SK-N-SH treated with all-trans-retinoic acid at 6 μM for 48 hours (cell line): ENCODE measurements at regions not wholly inside any gene's neighbourhood (a gene's known extent, or its start where the extent isn't known, plus 50 kb on each side); places are given as distances from the start of the nearest gene placed in this dataset.

Experiments used
- ARNTL ChIP-seq: fragments of 450-650 bp; formaldehyde crosslinking; IDR thresholded peaks from 2 replicates; pipeline ENCODE4 v1.5.0; 2020; ENCODE audit warnings: low read depth, mild to moderate bottlenecking, moderate library complexity, borderline replicate concordance
- ISL1 ChIP-seq: fragments of 250-450 bp; sonication (Bioruptor Pico); IDR thresholded peaks from 2 replicates; pipeline ENCODE4 v2.1.2; 2022; ENCODE audit warnings: mild to moderate bottlenecking, moderate library complexity
- OSR1 ChIP-seq: fragments of 250-450 bp; sonication (Bioruptor Pico); IDR thresholded peaks from 2 replicates; pipeline ENCODE4 v1.8.0; 2022; ENCODE audit warnings: moderate library complexity, mild to moderate bottlenecking, inconsistent platforms
- ZFP3 ChIP-seq: fragments of 250-450 bp; sonication (Bioruptor Pico); IDR thresholded peaks from 2 replicates; pipeline ENCODE4 v1.5.0; 2020; ENCODE audit warnings: mild to moderate bottlenecking, moderate library complexity
- ZFP30 ChIP-seq: fragments of 450-650 bp; formaldehyde crosslinking; IDR thresholded peaks from 2 replicates; pipeline ENCODE4 v1.5.0; 2022; ENCODE audit warnings: mild to moderate bottlenecking, moderate library complexity
- TF ChIP-seq, protein P1 (sequence below): fragments of 250-450 bp; sonication (Bioruptor Pico); IDR thresholded peaks from 2 replicates; pipeline ENCODE4 v1.8.0; 2020; ENCODE audit warnings: mild to moderate bottlenecking, moderate library complexity, borderline replicate concordance
- TF ChIP-seq, protein P2 (sequence below): fragments of 250-450 bp; sonication (Bioruptor Pico); IDR thresholded peaks from 2 replicates; pipeline ENCODE4 v1.8.0; 2021; ENCODE audit warnings: low read depth, mild to moderate bottlenecking, moderate library complexity, borderline replicate concordance

DNA sequence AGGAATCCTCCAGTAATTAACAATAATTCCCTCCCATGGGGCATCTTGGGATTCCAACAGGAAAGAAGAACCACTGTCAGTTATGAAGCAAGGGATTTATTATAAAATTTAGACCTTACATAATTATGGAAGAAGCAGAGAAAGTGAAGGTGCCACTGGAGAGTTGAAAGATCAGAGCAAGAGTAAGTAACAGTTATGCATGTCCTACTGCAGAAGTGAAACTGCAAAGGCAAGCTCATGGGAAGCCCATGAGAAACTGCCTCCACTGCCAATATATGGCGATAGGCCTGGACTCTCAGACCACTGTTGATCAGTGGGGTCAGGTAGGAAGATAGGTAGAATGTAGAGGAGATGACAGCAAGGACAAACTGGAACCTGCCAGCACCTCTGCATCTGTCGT, 123.6 kb upstream of the ZNF648 start:
- TF ChIP-seq, protein P1, sequence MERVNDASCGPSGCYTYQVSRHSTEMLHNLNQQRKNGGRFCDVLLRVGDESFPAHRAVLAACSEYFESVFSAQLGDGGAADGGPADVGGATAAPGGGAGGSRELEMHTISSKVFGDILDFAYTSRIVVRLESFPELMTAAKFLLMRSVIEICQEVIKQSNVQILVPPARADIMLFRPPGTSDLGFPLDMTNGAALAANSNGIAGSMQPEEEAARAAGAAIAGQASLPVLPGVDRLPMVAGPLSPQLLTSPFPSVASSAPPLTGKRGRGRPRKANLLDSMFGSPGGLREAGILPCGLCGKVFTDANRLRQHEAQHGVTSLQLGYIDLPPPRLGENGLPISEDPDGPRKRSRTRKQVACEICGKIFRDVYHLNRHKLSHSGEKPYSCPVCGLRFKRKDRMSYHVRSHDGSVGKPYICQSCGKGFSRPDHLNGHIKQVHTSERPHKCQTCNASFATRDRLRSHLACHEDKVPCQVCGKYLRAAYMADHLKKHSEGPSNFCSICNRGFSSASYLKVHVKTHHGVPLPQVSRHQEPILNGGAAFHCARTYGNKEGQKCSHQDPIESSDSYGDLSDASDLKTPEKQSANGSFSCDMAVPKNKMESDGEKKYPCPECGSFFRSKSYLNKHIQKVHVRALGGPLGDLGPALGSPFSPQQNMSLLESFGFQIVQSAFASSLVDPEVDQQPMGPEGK (CRISPR knock-in tag), result no peak
- no peak for TF ChIP-seq ZFP30
- TF ChIP-seq OSR1 (CRISPR knock-in tag), result no peak
- no peak for TF ChIP-seq ZFP3
- TF ChIP-seq ISL1, result no peak
- TF ChIP-seq ARNTL (CRISPR knock-in tag), result no peak
- TF ChIP-seq, protein P2, sequence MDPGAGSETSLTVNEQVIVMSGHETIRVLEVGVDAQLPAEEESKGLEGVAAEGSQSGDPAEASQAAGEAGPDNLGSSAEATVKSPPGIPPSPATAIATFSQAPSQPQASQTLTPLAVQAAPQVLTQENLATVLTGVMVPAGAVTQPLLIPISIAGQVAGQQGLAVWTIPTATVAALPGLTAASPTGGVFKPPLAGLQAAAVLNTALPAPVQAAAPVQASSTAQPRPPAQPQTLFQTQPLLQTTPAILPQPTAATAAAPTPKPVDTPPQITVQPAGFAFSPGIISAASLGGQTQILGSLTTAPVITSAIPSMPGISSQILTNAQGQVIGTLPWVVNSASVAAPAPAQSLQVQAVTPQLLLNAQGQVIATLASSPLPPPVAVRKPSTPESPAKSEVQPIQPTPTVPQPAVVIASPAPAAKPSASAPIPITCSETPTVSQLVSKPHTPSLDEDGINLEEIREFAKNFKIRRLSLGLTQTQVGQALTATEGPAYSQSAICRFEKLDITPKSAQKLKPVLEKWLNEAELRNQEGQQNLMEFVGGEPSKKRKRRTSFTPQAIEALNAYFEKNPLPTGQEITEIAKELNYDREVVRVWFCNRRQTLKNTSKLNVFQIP (CRISPR knock-in tag), result no peak
